Stimulated activated CD8-positive, alpha-beta memory T cell treated with anti-CD3 and anti-CD28 coated beads, Interleukin-12 subunit alpha, Interleukin-12 subunit beta, amount 100 ng/mL, for 4 hours (primary cell): ENCODE measurements at regions not wholly inside any gene's neighbourhood (a gene's known extent, or its start where the extent isn't known, plus 50 kb on each side); places are given as distances from the start of the nearest gene placed in this dataset.

Experiments used
- DNase-seq: peaks from one replicate; pipeline ENCODE4 v3.0.0-alpha.2; 2020; ENCODE audit warnings: low read depth

- no peak for DNase-seq
Measured at GRCh38 chr15:66832664-66833063, 130.6 kb downstream of the SMAD6 start.

DNA sequence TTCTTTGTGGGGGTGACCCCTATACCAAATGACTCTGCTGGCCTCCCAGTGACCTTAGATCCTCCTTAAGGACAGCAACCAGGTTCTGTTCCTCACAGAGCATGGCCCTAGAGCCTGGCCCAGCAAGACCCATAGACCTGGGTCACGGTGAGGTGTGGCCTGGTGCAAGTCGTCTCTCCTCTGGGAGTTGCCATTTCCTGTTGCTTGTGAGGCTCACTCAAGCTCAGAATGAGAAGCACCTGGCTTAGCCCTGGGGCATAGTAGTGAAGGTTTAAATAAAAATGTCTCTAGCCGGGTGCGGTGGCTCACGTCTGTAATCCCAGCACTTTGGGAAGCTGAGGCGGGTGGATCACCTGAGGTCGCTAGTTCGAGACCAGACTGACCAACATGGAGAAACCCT lies 131.3 kb downstream of the SMAD6 start:
- DNase-seq, result no peak

- no peak for DNase-seq
Measured at GRCh38 chr15:66833803-66834202, 131.8 kb downstream of the SMAD6 start.

DNA sequence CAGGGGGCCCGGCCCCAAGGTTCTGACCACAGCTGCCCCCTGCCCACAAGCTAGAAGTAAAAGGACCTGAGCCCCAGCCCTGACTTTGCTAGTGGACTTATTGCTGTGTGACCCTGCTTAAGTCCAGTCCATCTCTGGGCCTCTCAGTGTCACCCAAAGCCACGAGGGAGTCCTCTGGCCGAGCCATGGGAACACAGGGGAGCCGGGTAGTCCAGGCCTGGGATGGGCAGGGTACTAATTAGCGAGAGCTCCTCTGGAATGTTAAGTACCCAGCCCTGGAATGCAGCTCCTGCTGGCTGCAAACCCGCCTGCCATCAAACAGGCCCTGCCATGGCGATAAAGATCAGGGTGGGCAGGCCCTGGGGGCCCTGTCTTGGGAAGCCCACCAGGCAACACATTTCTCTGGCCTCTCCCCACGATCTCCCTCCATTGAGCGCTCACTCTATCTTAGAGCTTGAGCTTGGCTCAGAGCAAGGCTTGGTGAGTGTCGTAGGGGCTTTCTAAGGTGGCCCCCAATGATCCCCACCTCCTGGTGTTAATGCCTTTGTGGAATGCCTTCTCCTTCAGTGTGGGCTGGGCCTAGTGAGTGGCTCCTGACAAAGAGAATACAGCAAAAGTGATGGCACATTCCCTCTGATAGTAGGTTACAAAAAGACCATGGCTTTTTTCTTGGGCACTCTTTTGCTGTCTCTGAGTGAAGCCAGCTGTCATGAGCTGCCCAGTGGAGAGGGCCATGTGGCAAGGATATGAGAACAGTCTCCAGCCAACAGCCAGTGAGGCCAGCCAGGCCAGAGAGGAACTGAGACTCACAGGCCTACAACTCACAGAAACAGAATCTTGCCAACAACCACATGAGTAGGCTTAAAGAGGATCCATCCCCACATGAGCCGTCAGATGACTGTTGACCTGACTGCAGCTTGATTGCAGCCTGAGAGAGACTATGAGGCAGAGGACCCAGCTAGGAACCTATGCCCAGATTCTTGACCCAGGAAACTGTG lies 133.1 kb downstream of the SMAD6 start:
- no peak for DNase-seq

DNA sequence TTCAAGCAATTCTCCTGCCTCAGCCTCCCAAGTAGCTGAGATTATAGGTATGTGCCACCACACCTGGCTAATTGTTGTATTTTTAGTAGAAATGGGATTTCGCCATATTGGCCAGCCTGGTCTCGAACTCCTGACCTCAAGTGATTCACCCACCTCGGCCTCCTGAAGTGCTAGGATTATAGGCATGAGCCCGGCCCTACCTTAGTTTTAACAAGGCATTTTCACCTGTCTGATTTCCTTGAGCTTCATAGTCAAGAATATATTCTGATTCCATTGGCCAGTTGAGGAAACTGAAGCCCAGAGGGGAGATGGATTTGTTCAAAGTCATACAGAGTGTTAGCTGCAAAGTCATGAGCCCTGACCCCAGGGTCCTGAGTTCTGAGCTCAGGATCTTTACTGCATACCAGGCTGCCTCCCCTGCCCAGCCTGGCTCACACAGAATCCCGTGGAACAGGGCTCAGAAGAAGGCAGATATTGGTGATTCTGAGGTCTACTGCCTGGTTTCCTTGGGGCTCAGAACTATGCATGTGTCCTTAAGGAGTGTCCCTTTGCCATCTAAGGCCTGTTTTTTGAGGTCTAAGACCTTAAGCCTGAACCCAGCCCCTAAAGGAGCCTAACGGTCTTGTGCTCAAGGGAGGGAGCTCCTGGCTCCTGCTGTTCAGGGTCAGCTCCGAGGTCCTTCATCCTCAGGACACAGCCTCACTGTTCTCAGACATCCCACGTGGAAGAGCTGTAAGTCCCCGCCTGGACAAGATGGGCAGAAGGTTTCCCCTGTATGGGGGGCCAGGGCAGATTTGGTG lies 134.4 kb downstream of the SMAD6 start:
- DNase-seq, result no peak

DNA sequence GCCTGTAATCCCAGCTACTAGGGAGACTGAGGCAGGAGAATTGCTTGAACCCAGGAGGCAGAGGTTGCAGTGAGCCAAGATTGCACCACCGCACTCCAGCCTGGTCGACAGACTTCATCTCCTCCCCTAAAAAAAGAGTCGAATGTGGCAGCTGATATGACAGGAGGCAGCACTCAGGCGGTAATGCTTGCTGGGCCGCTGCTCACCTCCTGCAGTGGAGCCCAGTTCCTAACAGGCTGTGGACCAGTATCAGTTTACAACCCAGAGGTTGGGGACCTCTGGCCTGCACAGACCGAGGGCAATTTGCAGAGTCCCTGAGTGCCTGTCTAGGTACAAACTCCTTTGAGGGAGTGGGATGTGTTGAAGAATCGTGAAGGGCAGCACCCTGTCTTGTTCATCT lies 136.2 kb downstream of the SMAD6 start:
- DNase-seq, result no peak

GRCh38 chr15:66838671-66839239 lies 136.7 kb downstream of the SMAD6 start:
- DNase-seq, result no peak

- no peak for DNase-seq
Measured at GRCh38 chr15:66839506-66840112, 137.6 kb downstream of the SMAD6 start.

DNA sequence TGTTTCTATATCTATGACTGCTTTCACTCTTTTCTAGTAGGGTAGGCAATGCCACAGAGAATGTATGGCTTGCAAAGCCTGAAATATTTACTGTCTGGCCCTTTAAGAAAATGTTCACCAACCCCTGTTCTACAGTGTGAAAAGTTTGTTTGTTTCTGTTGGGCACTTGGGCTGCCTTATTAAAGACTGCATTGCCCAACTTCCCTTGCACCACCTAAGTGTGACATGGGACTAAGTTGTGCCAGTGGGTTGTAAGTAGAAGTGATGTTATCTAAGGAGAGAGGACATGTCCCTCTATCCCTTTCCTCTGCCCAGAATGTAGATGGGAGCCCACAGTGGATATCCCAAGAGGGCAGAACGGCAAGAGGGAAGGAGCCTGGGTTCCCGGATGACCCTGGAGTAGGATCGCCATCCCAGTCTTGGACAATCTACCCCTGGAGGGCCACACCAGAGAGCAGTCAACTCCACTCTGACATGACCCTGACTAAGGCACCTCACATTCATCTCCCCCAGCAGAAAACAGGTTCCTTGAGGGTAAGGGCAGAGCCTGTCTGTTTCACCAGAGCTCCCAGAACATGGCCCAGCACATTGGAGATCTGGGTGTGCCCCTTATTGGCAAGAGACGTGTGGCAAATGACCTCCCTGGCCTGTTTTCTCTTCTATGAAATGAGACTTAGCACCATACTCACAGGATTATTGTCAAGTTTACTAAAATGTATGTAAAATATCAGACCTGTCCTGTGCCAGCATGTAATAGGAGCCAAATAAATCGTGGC lies 138.8 kb downstream of the SMAD6 start:
- DNase-seq, result no peak

- DNase-seq, result no peak
Measured at GRCh38 chr15:66841953-66842681, 140.1 kb downstream of the SMAD6 start.

DNA sequence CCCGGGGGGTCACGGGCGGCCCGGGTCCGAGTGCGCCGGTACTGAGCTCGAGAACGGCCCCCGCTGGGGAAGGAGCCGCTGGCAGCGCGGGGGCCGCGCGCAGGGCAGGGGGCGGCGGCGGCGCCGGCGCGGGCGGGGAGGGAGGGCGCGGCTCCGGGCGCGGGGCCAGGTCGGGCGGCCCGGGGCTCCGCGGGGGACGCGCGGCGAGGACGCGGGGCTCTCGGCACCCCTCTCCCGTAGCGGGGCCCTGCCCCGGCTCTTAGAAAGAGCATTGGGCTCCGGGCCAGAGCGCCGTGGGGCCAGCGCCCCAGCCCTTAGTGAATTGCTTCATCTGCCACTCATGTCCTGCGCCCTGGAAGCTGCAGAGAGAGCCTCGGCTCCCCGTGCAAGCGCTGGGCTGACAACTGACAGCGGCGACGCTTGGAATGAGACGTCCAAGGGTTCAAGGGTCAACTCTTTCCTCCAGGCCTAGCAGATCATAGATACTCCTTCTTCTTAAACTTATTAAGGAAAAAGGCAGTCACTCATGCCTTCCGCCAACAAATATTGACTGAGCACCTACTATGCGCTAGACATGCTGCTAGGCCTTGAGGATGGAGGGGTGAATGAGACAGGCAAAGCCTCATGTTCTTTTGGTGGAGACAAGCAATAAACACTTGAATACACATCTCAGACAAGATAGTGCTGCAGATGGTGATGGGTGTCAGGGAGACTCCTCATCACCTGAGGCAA lies 140.8 kb downstream of the SMAD6 start:
- no peak for DNase-seq

DNA sequence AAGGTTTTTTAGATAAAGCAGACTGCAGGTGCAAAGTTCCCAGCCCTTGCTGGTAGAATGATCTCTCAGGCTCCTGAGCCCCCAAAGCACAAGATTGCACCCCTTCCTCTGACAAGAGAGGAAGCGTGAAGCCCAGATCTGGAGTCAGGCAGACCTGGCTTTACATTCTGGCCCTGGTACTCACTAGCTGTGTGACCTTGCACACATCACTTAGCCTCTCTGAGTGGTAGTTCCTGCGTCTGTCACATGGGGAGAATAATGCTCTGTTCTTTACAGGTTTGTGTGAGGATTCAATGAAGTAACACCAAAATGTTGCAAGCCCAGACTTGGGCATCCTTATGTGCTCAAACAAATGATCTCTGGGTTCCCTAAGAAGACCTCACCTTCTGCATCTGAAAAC lies 141.5 kb downstream of the SMAD6 start:
- no peak for DNase-seq

DNA sequence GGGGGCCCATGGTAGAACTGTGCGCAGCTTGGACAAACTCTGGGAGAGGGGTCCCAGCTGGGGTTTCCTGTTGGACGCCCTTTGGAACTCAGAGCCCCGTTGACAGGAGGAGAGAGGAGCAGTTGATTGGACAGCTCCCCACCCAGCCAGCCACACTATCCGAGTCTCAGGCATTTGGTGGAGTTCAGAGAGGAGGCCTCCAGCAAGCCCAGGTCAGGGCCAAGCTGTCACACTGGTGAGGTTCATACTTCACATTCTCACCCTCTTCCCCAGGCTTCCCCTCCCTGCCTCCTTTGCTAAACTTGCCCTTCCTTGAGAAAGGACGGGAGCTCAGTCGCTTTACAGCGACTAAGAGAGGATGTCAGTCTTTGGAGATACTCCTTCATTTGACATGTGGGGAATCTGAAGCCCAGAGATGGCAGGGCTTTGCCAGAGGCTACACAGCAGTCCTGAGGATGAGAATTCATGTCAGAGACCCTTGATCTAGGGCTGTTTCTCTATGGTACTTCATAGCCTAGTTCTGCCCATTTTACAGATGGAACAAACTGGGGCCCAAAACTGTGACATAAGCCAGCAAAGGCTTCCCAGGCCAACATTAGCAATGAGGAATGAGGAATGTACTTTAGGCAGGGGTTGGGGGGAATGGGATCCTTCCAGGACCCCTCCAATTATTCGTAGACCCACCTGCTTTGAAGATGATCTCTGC lies 142.2 kb downstream of the SMAD6 start:
- no peak for DNase-seq

DNA sequence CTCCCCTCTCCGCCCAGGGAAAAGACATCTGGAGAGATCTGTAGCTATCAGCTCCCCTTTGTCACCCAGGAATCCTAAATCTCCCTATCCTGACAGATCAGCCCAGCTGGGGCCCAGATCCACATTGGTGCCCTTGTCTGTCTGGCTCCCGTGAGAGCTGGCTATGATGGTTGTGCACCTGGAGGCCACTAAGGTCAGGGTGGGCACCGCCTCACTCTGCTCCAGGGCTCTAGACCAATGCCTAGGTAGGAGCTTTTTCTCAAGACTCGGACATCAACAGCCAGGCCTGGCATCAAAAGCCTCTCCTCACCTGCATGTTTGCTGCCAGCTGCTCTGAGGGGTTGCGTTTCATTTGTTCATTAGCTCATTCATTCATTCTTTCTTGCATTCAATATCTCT lies 142.7 kb downstream of the SMAD6 start:
- DNase-seq, result no peak

DNA sequence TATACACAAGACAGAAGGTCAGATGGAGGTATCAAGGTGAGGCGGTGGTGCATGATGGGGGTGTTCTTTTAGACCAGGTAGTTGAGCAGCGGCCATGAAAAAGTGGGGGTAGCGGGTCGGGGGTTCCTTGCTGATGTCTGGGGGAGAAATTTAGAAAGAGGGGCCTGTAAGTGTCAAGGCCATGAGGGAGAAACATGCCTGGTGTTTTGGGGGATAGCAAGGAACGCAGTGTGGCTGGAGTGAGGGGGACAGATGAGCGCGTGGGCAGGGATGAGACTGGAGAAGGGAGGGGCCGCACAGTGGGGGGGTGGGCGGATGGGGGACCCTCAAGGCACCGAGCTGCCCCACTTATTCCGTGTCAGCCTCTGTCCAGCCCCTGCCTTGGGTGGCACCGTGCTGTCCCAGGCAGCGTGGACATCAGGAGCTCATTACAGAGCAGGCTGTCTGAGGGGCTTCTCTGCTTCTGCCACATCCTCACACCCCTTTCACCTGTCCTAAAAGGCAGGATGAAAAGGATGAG lies 143.3 kb downstream of the SMAD6 start:
- DNase-seq, result no peak

GRCh38 chr15:66846031-66846430 lies 144.0 kb downstream of the SMAD6 start:
- DNase-seq, result no peak

DNA sequence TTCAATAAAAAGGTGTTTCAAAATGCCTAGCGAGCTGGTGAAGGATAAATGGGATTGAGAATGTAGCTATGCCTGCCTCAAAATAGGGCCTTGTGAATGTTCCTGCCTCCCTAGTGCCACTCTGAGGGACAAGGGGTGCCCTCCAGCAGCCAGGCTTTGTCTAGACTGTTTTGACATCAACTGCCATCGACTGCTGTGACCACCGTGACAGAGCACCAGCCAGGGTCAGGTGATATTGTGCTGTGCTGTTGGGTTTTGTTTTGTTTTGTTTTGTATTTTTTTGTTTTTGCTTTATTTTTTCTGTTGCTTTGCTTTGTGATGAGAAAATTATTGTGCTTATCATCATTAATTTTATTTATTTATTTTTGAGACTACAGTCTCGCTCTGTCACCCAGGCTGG lies 144.8 kb downstream of the SMAD6 start:
- no peak for DNase-seq

DNA sequence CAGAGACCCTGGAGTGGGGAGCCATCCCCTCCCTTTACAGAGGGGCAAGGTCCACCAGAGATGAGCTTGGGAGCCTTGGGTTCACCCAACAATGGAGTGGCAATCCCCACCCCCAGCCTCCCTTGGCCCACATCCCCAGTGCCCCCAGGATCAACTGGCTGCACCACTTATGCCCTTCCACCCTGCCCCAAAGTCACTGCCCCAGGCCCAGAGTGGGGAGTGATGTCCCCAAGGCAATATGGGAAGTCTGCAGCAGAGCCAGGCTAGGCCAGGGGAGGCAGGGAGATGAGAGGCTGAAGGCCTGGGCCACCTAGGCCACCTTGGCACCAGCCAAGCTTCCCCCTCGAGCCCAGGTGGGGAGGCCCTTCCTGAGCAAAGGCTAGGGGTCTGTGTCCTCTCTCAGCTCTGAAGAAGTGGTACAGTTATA lies 145.5 kb downstream of the SMAD6 start:
- no peak for DNase-seq

DNA sequence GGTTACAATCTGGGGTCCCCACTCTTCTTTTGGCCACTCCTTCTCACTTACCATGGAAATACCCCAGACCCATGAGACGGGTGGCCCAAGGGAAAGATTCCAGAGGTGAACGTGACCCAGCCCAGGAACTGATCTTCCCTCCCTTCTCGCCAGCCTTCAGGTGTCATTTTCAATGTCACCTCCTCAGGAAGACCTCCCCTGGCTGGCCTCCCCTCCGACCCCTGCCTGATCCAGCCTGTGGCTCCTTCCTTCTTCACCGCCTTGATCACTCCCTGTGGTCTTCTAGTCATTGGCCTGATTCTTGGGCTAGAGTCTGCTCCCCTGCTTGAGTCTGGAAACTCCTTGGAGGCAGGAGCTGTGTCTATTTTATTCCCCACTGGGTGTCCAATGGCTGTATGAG lies 146.1 kb downstream of the SMAD6 start:
- DNase-seq, result no peak
